ENCODE measurements at regions not wholly inside any gene's neighbourhood (a gene's known extent, or its start where the extent isn't known, plus 50 kb on each side); places are given as distances from the start of the nearest gene placed in this dataset.

GRCh38 chr15:96255599-96255998 is 74.9 kb upstream of the NR2F2 start:
- Histone ChIP-seq H3K9ac (ENCODE audit: low read depth, low read length) (no peak overlapping the region), H3K79me2 (ENCODE audit: insufficient read depth, low read length) (no peaks in the 10 kb centered on the region), H3K4me3 (ENCODE audit: low read depth in 1 of 2, low read length in 2 of 2) (no peak overlapping the region), H3K36me3 (ENCODE audit: insufficient read depth, low read length) (no peaks in the 10 kb centered on the region), H3K9me3 (ENCODE audit: insufficient read depth, low read length, severe bottlenecking) (no peaks in the 10 kb centered on the region), H3K4me1 (ENCODE audit: insufficient read depth, low read length) (no peaks in the 10 kb centered on the region), H4K20me1 (ENCODE audit: insufficient read depth, low read length) (no peaks in the 10 kb centered on the region), H2AFZ (ENCODE audit: low read depth, low read length) (no peak overlapping the region), H3K27me3 (ENCODE audit: insufficient read depth, low read length, poor library complexity) (no peaks in the 10 kb centered on the region), H3K4me2 (ENCODE audit: insufficient read depth, low read length) (no peak overlapping the region), H3K27ac (ENCODE audit: low read length) (no peak overlapping the region)
- no peak for DNase-seq
- no peak for ATAC-seq (ENCODE audit: insufficient read depth, low read depth)
- TF ChIP-seq, protein P1, sequence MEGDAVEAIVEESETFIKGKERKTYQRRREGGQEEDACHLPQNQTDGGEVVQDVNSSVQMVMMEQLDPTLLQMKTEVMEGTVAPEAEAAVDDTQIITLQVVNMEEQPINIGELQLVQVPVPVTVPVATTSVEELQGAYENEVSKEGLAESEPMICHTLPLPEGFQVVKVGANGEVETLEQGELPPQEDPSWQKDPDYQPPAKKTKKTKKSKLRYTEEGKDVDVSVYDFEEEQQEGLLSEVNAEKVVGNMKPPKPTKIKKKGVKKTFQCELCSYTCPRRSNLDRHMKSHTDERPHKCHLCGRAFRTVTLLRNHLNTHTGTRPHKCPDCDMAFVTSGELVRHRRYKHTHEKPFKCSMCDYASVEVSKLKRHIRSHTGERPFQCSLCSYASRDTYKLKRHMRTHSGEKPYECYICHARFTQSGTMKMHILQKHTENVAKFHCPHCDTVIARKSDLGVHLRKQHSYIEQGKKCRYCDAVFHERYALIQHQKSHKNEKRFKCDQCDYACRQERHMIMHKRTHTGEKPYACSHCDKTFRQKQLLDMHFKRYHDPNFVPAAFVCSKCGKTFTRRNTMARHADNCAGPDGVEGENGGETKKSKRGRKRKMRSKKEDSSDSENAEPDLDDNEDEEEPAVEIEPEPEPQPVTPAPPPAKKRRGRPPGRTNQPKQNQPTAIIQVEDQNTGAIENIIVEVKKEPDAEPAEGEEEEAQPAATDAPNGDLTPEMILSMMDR (IDR thresholded peaks at IDR 0.05; ENCODE audit: borderline replicate concordance, extremely low read depth, low read length, poor library complexity, severe bottlenecking), result no peak
- no peak for TF ChIP-seq EZH2 (IDR thresholded peaks at IDR 0.05; ENCODE audit: borderline replicate concordance, low read depth, low read length, severe bottlenecking)

GRCh38 chr15:96261575-96262034 is 68.9 kb upstream of the NR2F2 start:
- no peak overlapping the region for H3K4me3 ChIP-seq (ENCODE audit: low read depth in 1 of 2, low read length in 2 of 2)
- no peaks in the 10 kb centered on the region for H3K36me3 ChIP-seq (ENCODE audit: insufficient read depth, low read length)
- no peaks in the 10 kb centered on the region for H4K20me1 ChIP-seq (ENCODE audit: insufficient read depth, low read length)
- TF ChIP-seq, protein P1 (IDR thresholded peaks at IDR 0.05; ENCODE audit: borderline replicate concordance, extremely low read depth, low read length, poor library complexity, severe bottlenecking), result no peak
- TF ChIP-seq EZH2 (IDR thresholded peaks at IDR 0.05; ENCODE audit: borderline replicate concordance, low read depth, low read length, severe bottlenecking), result no peak
- no peak overlapping the region for H3K4me2 ChIP-seq (ENCODE audit: insufficient read depth, low read length)
- H3K79me2 ChIP-seq (ENCODE audit: insufficient read depth, low read length), result no peaks in the 10 kb centered on the region
- no peak overlapping the region for H3K9ac ChIP-seq (ENCODE audit: low read depth, low read length)
- ATAC-seq (ENCODE audit: insufficient read depth, low read depth), result no peak
- H3K27ac ChIP-seq (ENCODE audit: low read length), result no peak overlapping the region
- no peak for DNase-seq
- H2AFZ ChIP-seq (ENCODE audit: low read depth, low read length), result no peak overlapping the region
- H3K4me1 ChIP-seq (ENCODE audit: insufficient read depth, low read length), result no peaks in the 10 kb centered on the region
- H3K9me3 ChIP-seq (ENCODE audit: insufficient read depth, low read length, severe bottlenecking), result no peaks in the 10 kb centered on the region
- H3K27me3 ChIP-seq (ENCODE audit: insufficient read depth, low read length, poor library complexity), result no peaks in the 10 kb centered on the region

- no peak for ATAC-seq (ENCODE audit: insufficient read depth, low read depth)
- Histone ChIP-seq H4K20me1 (ENCODE audit: insufficient read depth, low read length) (no peaks in the 10 kb centered on the region), H3K36me3 (ENCODE audit: insufficient read depth, low read length) (no peaks in the 10 kb centered on the region), H3K27ac (ENCODE audit: low read length) (no peak overlapping the region), H3K4me1 (ENCODE audit: insufficient read depth, low read length) (no peaks in the 10 kb centered on the region), H3K79me2 (ENCODE audit: insufficient read depth, low read length) (no peaks in the 10 kb centered on the region), H3K4me2 (ENCODE audit: insufficient read depth, low read length) (no peak overlapping the region), H3K27me3 (ENCODE audit: insufficient read depth, low read length, poor library complexity) (no peaks in the 10 kb centered on the region), H2AFZ (ENCODE audit: low read depth, low read length) (no peak overlapping the region), H3K4me3 (ENCODE audit: low read depth in 1 of 2, low read length in 2 of 2) (no peak overlapping the region), H3K9me3 (ENCODE audit: insufficient read depth, low read length, severe bottlenecking) (no peaks in the 10 kb centered on the region), H3K9ac (ENCODE audit: low read depth, low read length) (no peak overlapping the region)
- no peak for TF ChIP-seq EZH2 (IDR thresholded peaks at IDR 0.05; ENCODE audit: borderline replicate concordance, low read depth, low read length, severe bottlenecking)
- TF ChIP-seq, protein P1 (IDR thresholded peaks at IDR 0.05; ENCODE audit: borderline replicate concordance, extremely low read depth, low read length, poor library complexity, severe bottlenecking), result no peak
- DNase-seq, result no peak
These were observed 68.4 kb upstream of the NR2F2 start for GRCh38 chr15:96262097-96262496.
